Activated CD4-positive, alpha-beta T cell treated with anti-CD3 and anti-CD28 coated beads, Interleukin-2, amount 50 U/mL, for 1 hour (primary cell): ENCODE measurements at regions not wholly inside any gene's neighbourhood (a gene's known extent, or its start where the extent isn't known, plus 50 kb on each side); places are given as distances from the start of the nearest gene placed in this dataset.

Source experiments
- DNase-seq: peaks from one replicate; pipeline ENCODE4 v3.0.0-alpha.2; 2020

GRCh38 chr2:71802556-71802955 lies 345.1 kb downstream of the CYP26B1 start:
- no peak for DNase-seq

- no peak for DNase-seq
Measured at GRCh38 chr2:71801969-71802368, 345.7 kb downstream of the CYP26B1 start.

GRCh38 chr2:71801556-71801955 lies 346.1 kb downstream of the CYP26B1 start:
- no peak for DNase-seq

GRCh38 chr2:71800851-71801250 lies 346.8 kb downstream of the CYP26B1 start:
- no peak for DNase-seq

- DNase-seq: no peak
Measured at GRCh38 chr2:71800106-71800809, 346.9 kb downstream of the DYSF start.

GRCh38 chr2:71799013-71799575 lies 345.7 kb downstream of the DYSF start:
- DNase-seq: no peak

GRCh38 chr2:71798266-71799012 lies 345.1 kb downstream of the DYSF start:
- DNase-seq: no peak

GRCh38 chr2:71797035-71797810 lies 343.9 kb downstream of the DYSF start:
- no peak for DNase-seq

GRCh38 chr2:71796174-71796593 lies 342.8 kb downstream of the DYSF start:
- DNase-seq: no peak

- DNase-seq: no peak
Measured at GRCh38 chr2:71795486-71795885, 342.1 kb downstream of the DYSF start.

- no peak for DNase-seq
Measured at GRCh38 chr2:71794611-71795010, 341.2 kb downstream of the DYSF start.

GRCh38 chr2:71793926-71794325 lies 340.6 kb downstream of the DYSF start:
- DNase-seq: no peak

- DNase-seq: no peak
Measured at GRCh38 chr2:71792926-71793761, 339.8 kb downstream of the DYSF start.

- no peak for DNase-seq
Measured at GRCh38 chr2:71791501-71792135, 338.3 kb downstream of the DYSF start.

- DNase-seq: no peak
Measured at GRCh38 chr2:71791061-71791450, 337.7 kb downstream of the DYSF start.

GRCh38 chr2:71790226-71791060 lies 337.1 kb downstream of the DYSF start:
- no peak for DNase-seq

- no peak for DNase-seq
Measured at GRCh38 chr2:71789556-71790204, 336.3 kb downstream of the DYSF start.

- no peak for DNase-seq
Measured at GRCh38 chr2:71788601-71789240, 335.4 kb downstream of the DYSF start.

- DNase-seq: no peak
Measured at GRCh38 chr2:71788186-71788525, 334.8 kb downstream of the DYSF start.
